GM21786 (cell line): ENCODE measurements at regions not wholly inside any gene's neighbourhood (a gene's known extent, or its start where the extent isn't known, plus 50 kb on each side); places are given as distances from the start of the nearest gene placed in this dataset.
"Not testable (repeated sequence)": the region's sequence is repeated elsewhere in the genome, so short reads cannot be mapped to it uniquely, and the experiment has no call there.

ENCODE experiments used
- ATAC-seq: cut with Tn5 transposase; IDR thresholded peaks from one replicate; pipeline ENCODE4 v1.9.1; 2021; ENCODE audit not compliant: unreplicated experiment

- peak; percentile 50 for ATAC-seq
These were observed 413.6 kb upstream of the CXorf51A start for GRCh38 chrX:147228153-147228552.

DNA sequence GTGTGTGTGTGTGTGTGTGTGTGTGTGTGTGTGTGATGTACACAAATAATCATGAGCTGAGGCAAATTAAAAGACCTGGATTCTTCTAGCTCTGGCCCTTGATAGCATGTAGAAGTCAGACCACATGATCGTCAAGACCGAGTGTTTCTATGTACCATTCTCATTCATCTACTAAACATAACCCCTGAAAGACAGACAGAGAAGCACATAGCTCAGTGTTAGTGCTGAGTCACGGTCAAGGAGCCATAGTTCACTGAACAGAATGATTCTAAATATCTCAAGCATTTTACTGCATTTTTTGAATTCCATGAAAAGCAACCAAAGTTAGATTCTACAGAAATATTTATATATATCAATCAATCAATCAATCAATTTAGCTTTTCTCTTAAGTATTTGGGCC lies 412.3 kb upstream of the CXorf51A start:
- no peak for ATAC-seq

- no peak for ATAC-seq
These were observed 402.8 kb upstream of the CXorf51A start for GRCh38 chrX:147217334-147217733.

- ATAC-seq: not testable (repeated sequence)
These were observed 385.9 kb upstream of the CXorf51A start for GRCh38 chrX:147200494-147200893.

- no peak for ATAC-seq
These were observed 376.8 kb upstream of the CXorf51A start for GRCh38 chrX:147191361-147191760.

GRCh38 chrX:147183161-147183560 lies 368.6 kb upstream of the CXorf51A start:
- ATAC-seq: no peak

DNA sequence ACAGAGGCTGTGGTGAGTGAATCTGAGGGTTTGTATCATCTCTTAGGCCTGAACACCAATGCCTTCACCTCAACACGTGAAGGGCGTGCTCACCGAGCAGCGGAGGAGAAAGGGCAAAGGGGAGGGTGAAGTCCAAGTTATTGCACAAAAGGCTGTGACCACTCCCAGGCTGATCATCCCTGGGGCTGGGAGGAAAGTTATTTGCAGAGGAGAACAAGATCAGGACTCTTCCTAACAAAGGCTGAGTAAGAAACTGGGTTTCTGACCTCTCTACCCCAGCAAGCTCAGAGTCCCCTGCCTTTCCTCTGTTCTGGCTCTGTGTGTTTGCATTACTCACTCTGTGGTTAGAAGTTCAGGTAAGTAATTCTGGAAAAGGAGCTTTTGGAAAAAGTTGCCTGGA lies 366.3 kb upstream of the CXorf51A start:
- no peak for ATAC-seq

- no peak for ATAC-seq
These were observed 365.1 kb upstream of the CXorf51A start for GRCh38 chrX:147179625-147180024.

DNA sequence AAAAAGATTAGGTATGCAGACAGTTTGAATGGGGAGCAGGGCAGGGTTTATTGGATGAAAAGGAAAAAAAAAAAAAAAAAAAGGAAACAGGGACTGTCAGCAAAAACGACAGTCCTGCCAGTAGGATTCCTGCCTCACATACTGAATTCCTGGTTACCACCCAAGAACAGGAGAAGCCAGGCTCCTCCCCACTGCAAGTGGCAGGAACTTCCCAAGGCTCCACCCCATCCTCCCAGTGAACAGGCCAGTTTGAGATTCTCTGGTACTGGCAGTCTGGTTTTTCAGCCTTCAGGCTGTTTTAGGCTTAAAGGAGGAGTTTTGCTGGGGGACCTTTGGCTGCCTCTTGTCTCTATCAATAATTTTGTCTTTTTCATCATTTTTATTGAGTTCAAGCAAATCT lies 360.0 kb upstream of the CXorf51A start:
- no peak for ATAC-seq

- ATAC-seq: no peak
These were observed 359.1 kb upstream of the CXorf51A start for GRCh38 chrX:147173594-147173993.

- ATAC-seq: no peak
These were observed 356.4 kb upstream of the CXorf51A start for GRCh38 chrX:147170993-147171392.
